HG03354 (cell line): ENCODE measurements at regions not wholly inside any gene's neighbourhood (a gene's known extent, or its start where the extent isn't known, plus 50 kb on each side); places are given as distances from the start of the nearest gene placed in this dataset.
A peak's percentile ranks its signal among the peaks of the same experiment; 100 is the strongest.
"Not testable (repeated sequence)": the region's sequence is repeated elsewhere in the genome, so short reads cannot be mapped to it uniquely, and the experiment has no call there.

Experiments
- ATAC-seq: cut with Tn5 transposase; IDR thresholded peaks from one replicate; pipeline ENCODE4 v1.9.1; 2021; ENCODE audit warnings: mild to moderate bottlenecking; ENCODE audit not compliant: unreplicated experiment, poor library complexity, severe bottlenecking

- no peak for ATAC-seq
These were observed 316.2 kb downstream of the VRK1 start for GRCh38 chr14:97113339-97113738.

GRCh38 chr14:97116546-97116945 is 319.4 kb downstream of the VRK1 start:
- ATAC-seq: no peak

- ATAC-seq: no peak
These were observed 320.5 kb downstream of the VRK1 start for GRCh38 chr14:97117693-97118092.

GRCh38 chr14:97120204-97120603 is 323.0 kb downstream of the VRK1 start:
- ATAC-seq: peak; percentile 11

GRCh38 chr14:97120611-97121031 is 323.4 kb downstream of the VRK1 start:
- peak; percentile 70 for ATAC-seq

GRCh38 chr14:97129639-97130038 is 332.5 kb downstream of the VRK1 start:
- ATAC-seq: no peak

GRCh38 chr14:97135847-97136246 is 338.7 kb downstream of the VRK1 start:
- not testable (repeated sequence) for ATAC-seq

- ATAC-seq: no peak
These were observed 340.5 kb downstream of the VRK1 start for GRCh38 chr14:97137705-97138104.

- ATAC-seq: no peak
These were observed 341.6 kb downstream of the VRK1 start for GRCh38 chr14:97138801-97139200.

- ATAC-seq: no peak
These were observed 345.8 kb downstream of the VRK1 start for GRCh38 chr14:97143011-97143410.

GRCh38 chr14:97143456-97143855 is 346.3 kb downstream of the VRK1 start:
- ATAC-seq: no peak

- ATAC-seq: not testable (repeated sequence)
These were observed 350.8 kb downstream of the VRK1 start for GRCh38 chr14:97148021-97148420.

- ATAC-seq: no peak
These were observed 352.6 kb downstream of the VRK1 start for GRCh38 chr14:97149775-97150174.

- no peak for ATAC-seq
These were observed 356.3 kb downstream of the VRK1 start for GRCh38 chr14:97153527-97153926.

GRCh38 chr14:97155320-97155719 is 358.1 kb downstream of the VRK1 start:
- no peak for ATAC-seq

GRCh38 chr14:97155814-97156213 is 358.6 kb downstream of the VRK1 start:
- ATAC-seq: no peak

GRCh38 chr14:97156705-97157104 is 359.5 kb downstream of the VRK1 start:
- no peak for ATAC-seq

- ATAC-seq: no peak
These were observed 360.9 kb downstream of the VRK1 start for GRCh38 chr14:97158102-97158501.

- ATAC-seq: no peak
These were observed 361.9 kb downstream of the VRK1 start for GRCh38 chr14:97159124-97159523.

- ATAC-seq: no peak
These were observed 365.4 kb downstream of the VRK1 start for GRCh38 chr14:97162621-97163020.

- ATAC-seq: no peak
These were observed 366.8 kb downstream of the VRK1 start for GRCh38 chr14:97164021-97164420.

- ATAC-seq: no peak
These were observed 369.3 kb downstream of the VRK1 start for GRCh38 chr14:97166497-97166896.
